HEK293T (cell line): ENCODE measurements at regions not wholly inside any gene's neighbourhood (a gene's known extent, or its start where the extent isn't known, plus 50 kb on each side); places are given as distances from the start of the nearest gene placed in this dataset.

Experiments
- CTCF ChIA-PET: fragments of 350-600 bp; formaldehyde crosslinking; extraction: SDS; loops from one replicate; lab custom pipeline; 2021; ENCODE audit warnings: antibody characterized with exemption, inconsistent platforms; lab: Yijun Ruan, JAX
- POLR2A ChIA-PET: fragments of 350-600 bp; formaldehyde crosslinking; extraction: SDS; loops from one replicate; lab custom pipeline; 2020; ENCODE audit warnings: antibody characterized with exemption, inconsistent platforms; lab: Yijun Ruan, JAX
- DNase-seq: peaks from one replicate; pipeline ENCODE4 v3.0.0; 2012; ENCODE audit warnings: mixed read lengths; ENCODE audit errors: extremely low spot score
- ARNT ChIP-seq: fragments of 450-650 bp; IDR thresholded peaks from 2 replicates; pipeline ENCODE4 v1.6.1; 2017; ENCODE audit warnings: mild to moderate bottlenecking
- BHLHE40 ChIP-seq: fragments of 450-650 bp; IDR thresholded peaks from 2 replicates; pipeline ENCODE4 v1.6.1; 2016; ENCODE audit warnings: mild to moderate bottlenecking, moderate library complexity, borderline replicate concordance
- CTBP1 ChIP-seq: fragments of 450-650 bp; IDR thresholded peaks from 2 replicates; pipeline ENCODE4 v1.6.1; 2016; ENCODE audit warnings: borderline replicate concordance
- ELF4 ChIP-seq: fragments of 450-650 bp; IDR thresholded peaks from 2 replicates; pipeline ENCODE4 v1.6.1; 2017; ENCODE audit warnings: antibody characterized with exemption
- FOXA1 ChIP-seq: fragments of 450-650 bp; IDR thresholded peaks from 2 replicates; pipeline ENCODE4 v1.6.1; 2016; ENCODE audit warnings: mild to moderate bottlenecking
- FOXK2 ChIP-seq: fragments of 450-650 bp; IDR thresholded peaks from 2 replicates; pipeline ENCODE4 v1.6.1; 2016; ENCODE audit warnings: mild to moderate bottlenecking
- FOXM1 ChIP-seq: fragments of 450-650 bp; IDR thresholded peaks from 2 replicates; pipeline ENCODE4 v1.6.1; 2017; ENCODE audit warnings: mild to moderate bottlenecking, borderline replicate concordance
- HDGF ChIP-seq: fragments of 450-650 bp; IDR thresholded peaks from 2 replicates; pipeline ENCODE4 v1.6.1; 2017; ENCODE audit warnings: antibody characterized with exemption, borderline replicate concordance
- L3MBTL2 ChIP-seq: fragments of 450-650 bp; conservative IDR thresholded peaks from 2 replicates; pipeline ENCODE4 v1.6.1; 2016; ENCODE audit warnings: mild to moderate bottlenecking
- LEF1 ChIP-seq: fragments of 450-650 bp; IDR thresholded peaks from 2 replicates; pipeline ENCODE4 v1.6.1; 2017; ENCODE audit warnings: mild to moderate bottlenecking, borderline replicate concordance
- NFRKB ChIP-seq: fragments of 450-650 bp; IDR thresholded peaks from 2 replicates; pipeline ENCODE4 v1.6.1; 2016; ENCODE audit warnings: mild to moderate bottlenecking, moderate library complexity
- SP1 ChIP-seq: fragments of 450-650 bp; IDR thresholded peaks from 2 replicates; pipeline ENCODE4 v1.6.1; 2017
- SUZ12 ChIP-seq: fragments of 450-650 bp; IDR thresholded peaks from 2 replicates; pipeline ENCODE4 v1.6.1; 2016; ENCODE audit warnings: mild to moderate bottlenecking
- TARDBP ChIP-seq: fragments of 450-650 bp; IDR thresholded peaks from 2 replicates; pipeline ENCODE4 v1.6.1; 2016
- ZNF384 ChIP-seq: fragments of 450-650 bp; IDR thresholded peaks from 2 replicates; pipeline ENCODE4 v1.6.1; 2016
- TF ChIP-seq, protein P1 (sequence below): fragments of 450-650 bp; IDR thresholded peaks from 2 replicates; pipeline ENCODE4 v1.6.1; 2016

- ChIA-PET POLR2A (no interaction called here), CTCF (no interaction called here)
- TF ChIP-seq L3MBTL2 (no peak), CTBP1 (no peak), TARDBP (no peak), ZNF384 (no peak), SP1 (no peak), ELF4 (no peak), LEF1 (no peak), BHLHE40 (no peak), HDGF (no peak), SUZ12 (no peak), FOXM1 (no peak), FOXA1 (no peak), ARNT (no peak)
- TF ChIP-seq, protein P1, sequence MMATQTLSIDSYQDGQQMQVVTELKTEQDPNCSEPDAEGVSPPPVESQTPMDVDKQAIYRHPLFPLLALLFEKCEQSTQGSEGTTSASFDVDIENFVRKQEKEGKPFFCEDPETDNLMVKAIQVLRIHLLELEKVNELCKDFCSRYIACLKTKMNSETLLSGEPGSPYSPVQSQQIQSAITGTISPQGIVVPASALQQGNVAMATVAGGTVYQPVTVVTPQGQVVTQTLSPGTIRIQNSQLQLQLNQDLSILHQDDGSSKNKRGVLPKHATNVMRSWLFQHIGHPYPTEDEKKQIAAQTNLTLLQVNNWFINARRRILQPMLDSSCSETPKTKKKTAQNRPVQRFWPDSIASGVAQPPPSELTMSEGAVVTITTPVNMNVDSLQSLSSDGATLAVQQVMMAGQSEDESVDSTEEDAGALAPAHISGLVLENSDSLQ, result no peak
- no peak for DNase-seq
Observed at GRCh38 chr9:8205576-8205975, 406.0 kb upstream of the DMAC1 start.

DNA sequence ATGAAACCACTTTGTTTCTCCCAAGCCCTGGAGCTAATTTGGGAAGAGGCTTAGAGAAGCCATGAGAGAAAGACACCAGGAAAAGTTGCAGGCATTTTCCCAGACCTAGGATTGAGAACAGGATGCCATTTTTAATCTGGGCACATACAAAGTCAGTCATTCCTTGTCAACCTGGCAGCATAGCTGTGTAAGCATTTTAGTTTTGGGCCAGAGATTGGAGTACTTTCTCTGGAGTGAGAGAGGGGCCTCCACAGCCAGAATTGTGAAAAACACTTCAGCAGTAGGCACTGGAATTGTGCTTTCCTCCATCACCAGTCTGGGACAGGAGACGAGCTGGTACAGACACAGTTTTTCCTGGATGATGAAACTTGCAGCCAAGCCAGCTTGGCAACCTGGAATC, 390.3 kb upstream of the DMAC1 start:
- TF ChIP-seq LEF1 (no peak), FOXM1 (no peak), HDGF (no peak), ELF4 (no peak), TARDBP (no peak), FOXA1 (no peak), L3MBTL2 (no peak)
- POLR2A ChIA-PET, result no interaction called here
- DNase-seq, result no peak
- CTCF ChIA-PET, result no interaction called here

- CTCF ChIA-PET, result no interaction called here
- TF ChIP-seq, protein P1, result no peak
- TF ChIP-seq SUZ12 (no peak), FOXM1 (no peak)
- DNase-seq, result no peak
- POLR2A ChIA-PET, result no interaction called here
Observed at GRCh38 chr9:8188723-8189407, 389.3 kb upstream of the DMAC1 start.

DNA sequence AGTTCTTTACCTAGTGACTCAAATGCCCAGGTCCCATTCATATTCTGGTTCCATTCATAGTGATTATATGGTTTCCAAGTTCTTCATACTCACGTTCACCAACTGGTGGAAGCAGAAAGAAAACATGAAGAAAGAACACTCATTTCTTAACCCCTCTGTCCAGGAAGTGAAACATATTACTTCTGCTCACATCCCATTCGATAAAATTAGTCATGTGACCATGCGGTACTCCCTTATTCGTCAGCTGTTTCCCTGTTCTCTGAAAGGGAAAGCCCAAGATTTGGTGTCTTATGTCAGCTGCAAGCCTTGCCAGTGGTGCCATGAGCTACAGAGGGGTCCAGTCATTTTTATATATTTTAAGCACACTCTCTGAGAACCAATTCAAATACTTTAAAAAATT, 387.0 kb upstream of the DMAC1 start:
- no peak for DNase-seq
- POLR2A ChIA-PET, result no interaction called here
- CTCF ChIA-PET, result no interaction called here
- TF ChIP-seq FOXK2 (no peak), SP1 (no peak), ELF4 (no peak), SUZ12 (no peak), LEF1 (no peak), L3MBTL2 (no peak), HDGF (no peak), TARDBP (no peak), ZNF384 (no peak), FOXA1 (no peak), BHLHE40 (no peak)
- TF ChIP-seq, protein P1, result no peak

GRCh38 chr9:8183618-8184017, 384.0 kb upstream of the DMAC1 start:
- POLR2A ChIA-PET, result no interaction called here

DNA sequence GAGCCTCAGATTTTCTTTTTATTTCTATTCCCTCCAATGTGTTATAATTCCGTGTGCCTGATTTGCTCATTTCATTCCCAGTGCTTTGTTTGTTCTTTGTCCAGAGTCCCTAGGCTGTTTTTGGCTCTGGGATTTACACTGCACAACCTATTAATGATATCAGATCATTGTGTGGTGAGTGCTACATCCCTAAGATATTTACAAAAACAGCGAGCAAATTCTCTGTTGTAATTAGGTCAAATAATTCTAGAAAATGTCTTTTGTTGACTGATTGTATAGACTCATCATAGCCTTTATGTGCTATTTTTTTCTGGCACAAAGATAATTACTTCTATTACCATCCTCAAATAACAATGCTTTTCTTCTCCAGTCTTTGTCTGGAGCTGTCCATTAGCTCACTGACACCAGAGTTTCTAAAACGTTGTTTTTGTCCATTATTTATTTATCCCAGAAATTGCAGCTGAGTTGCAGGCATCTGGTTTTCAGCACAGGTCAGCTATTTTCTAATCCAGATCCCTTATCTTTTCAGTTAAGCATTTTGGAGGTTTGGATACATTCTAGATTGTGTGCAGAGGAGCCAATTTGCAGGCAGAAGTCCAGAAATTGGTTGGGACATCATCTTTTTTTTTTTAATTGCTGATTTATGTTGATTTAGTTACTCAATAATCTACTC, 379.9 kb upstream of the DMAC1 start:
- no peak for TF ChIP-seq TARDBP
- TF ChIP-seq, protein P1, result no peak
- no peak for TF ChIP-seq ARNT
- no peak for TF ChIP-seq SP1
- TF ChIP-seq ELF4, result no peak
- no peak for TF ChIP-seq BHLHE40
- TF ChIP-seq LEF1, result no peak
- no peak for TF ChIP-seq FOXM1
- no peak for TF ChIP-seq SUZ12
- TF ChIP-seq HDGF, result no peak
- TF ChIP-seq L3MBTL2, result no peak
- TF ChIP-seq FOXA1, result no peak
- TF ChIP-seq FOXK2, result no peak
- TF ChIP-seq CTBP1, result no peak
- no peak for TF ChIP-seq ZNF384
- no peak for TF ChIP-seq NFRKB
- ChIA-PET POLR2A (no interaction called here), CTCF (no interaction called here)
- no peak for DNase-seq

More at GRCh38 chr9:8183618-8184017, 384.0 kb upstream of the DMAC1 start:
- CTCF ChIA-PET, result no interaction called here
- TF ChIP-seq BHLHE40, result no peak
- TF ChIP-seq FOXK2, result no peak
- TF ChIP-seq ZNF384, result no peak
- no peak for TF ChIP-seq SUZ12
- TF ChIP-seq FOXA1, result no peak
- no peak for TF ChIP-seq CTBP1
- no peak for TF ChIP-seq L3MBTL2
- no peak for DNase-seq
